GM23338 (cell line): ENCODE measurements at regions not wholly inside any gene's neighbourhood (a gene's known extent, or its start where the extent isn't known, plus 50 kb on each side); places are given as distances from the start of the nearest gene placed in this dataset.

Experiments used
- CREB1 ChIP-seq: fragments of 250-450 bp; sonication (Bioruptor Pico); IDR thresholded peaks from 2 replicates; pipeline ENCODE4 v1.5.0; 2020; ENCODE audit warnings: low read depth, mild to moderate bottlenecking, moderate library complexity
- ETS1 ChIP-seq: IDR thresholded peaks from 2 replicates; pipeline ENCODE4 v1.6.1; 2016; ENCODE audit warnings: antibody characterized with exemption
- EZH2 ChIP-seq: fragments of 200-600 bp; sonication (generic); IDR thresholded peaks from one replicate; pipeline ENCODE4 v1.8.0; 2017; ENCODE audit warnings: antibody characterized with exemption, mild to moderate bottlenecking, low read depth; ENCODE audit not compliant: unreplicated experiment
- EZH2phosphoT487 ChIP-seq: fragments of 200-600 bp; sonication (generic); IDR thresholded peaks from one replicate; pipeline ENCODE4 v1.8.1; 2018; ENCODE audit warnings: antibody characterized with exemption; ENCODE audit not compliant: unreplicated experiment
- JUNB ChIP-seq: IDR thresholded peaks from one replicate; pipeline ENCODE4 v1.6.1; 2016; ENCODE audit warnings: antibody characterized with exemption; ENCODE audit not compliant: unreplicated experiment
- NANOG ChIP-seq: IDR thresholded peaks from 2 replicates; pipeline ENCODE4 v1.6.1; 2016; ENCODE audit warnings: antibody characterized with exemption, borderline replicate concordance
- POLR2AphosphoS5 ChIP-seq: IDR thresholded peaks from 2 replicates; pipeline ENCODE4 v1.6.1; 2016; ENCODE audit warnings: antibody characterized with exemption, low read depth
- STAT1 ChIP-seq: IDR thresholded peaks from one replicate; pipeline ENCODE4 v1.6.1; 2016; ENCODE audit warnings: antibody characterized with exemption; ENCODE audit not compliant: unreplicated experiment
- ZNF114 ChIP-seq: fragments of 250-450 bp; sonication (Bioruptor Pico); IDR thresholded peaks from 2 replicates; pipeline ENCODE4 v1.5.0; 2020; ENCODE audit warnings: mild to moderate bottlenecking, moderate library complexity
- ZNF331 ChIP-seq: fragments of 250-450 bp; sonication (Bioruptor Pico); IDR thresholded peaks from 2 replicates; pipeline ENCODE4 v1.5.0; 2020; ENCODE audit warnings: low read depth, mild to moderate bottlenecking, moderate library complexity
- TF ChIP-seq, protein P1 (sequence below), 2 experiments: fragments of 200-600 bp in 1 of 2; sonication (generic) in 1 of 2; conservative IDR thresholded peaks; 2 replicates each; pipeline versions ENCODE4 v1.5.1 to v1.6.1; 2016 to 2017; ENCODE audit warnings: antibody characterized with exemption in 2 of 2, low read depth in 2 of 2, mild to moderate bottlenecking in 2 of 2, moderate library complexity in 1 of 2
- TF ChIP-seq, protein P2 (sequence below): IDR thresholded peaks from one replicate; pipeline ENCODE4 v1.6.1; 2018; ENCODE audit warnings: antibody characterized with exemption; ENCODE audit not compliant: unreplicated experiment

- TF ChIP-seq, protein P1, sequence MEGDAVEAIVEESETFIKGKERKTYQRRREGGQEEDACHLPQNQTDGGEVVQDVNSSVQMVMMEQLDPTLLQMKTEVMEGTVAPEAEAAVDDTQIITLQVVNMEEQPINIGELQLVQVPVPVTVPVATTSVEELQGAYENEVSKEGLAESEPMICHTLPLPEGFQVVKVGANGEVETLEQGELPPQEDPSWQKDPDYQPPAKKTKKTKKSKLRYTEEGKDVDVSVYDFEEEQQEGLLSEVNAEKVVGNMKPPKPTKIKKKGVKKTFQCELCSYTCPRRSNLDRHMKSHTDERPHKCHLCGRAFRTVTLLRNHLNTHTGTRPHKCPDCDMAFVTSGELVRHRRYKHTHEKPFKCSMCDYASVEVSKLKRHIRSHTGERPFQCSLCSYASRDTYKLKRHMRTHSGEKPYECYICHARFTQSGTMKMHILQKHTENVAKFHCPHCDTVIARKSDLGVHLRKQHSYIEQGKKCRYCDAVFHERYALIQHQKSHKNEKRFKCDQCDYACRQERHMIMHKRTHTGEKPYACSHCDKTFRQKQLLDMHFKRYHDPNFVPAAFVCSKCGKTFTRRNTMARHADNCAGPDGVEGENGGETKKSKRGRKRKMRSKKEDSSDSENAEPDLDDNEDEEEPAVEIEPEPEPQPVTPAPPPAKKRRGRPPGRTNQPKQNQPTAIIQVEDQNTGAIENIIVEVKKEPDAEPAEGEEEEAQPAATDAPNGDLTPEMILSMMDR (conservative IDR thresholded peaks at IDR 0.05; ENCODE audit: low read depth in 2 of 2) = no peak
- TF ChIP-seq POLR2AphosphoS5 = no peak
- TF ChIP-seq CREB1 (CRISPR knock-in tag) = no peak
- TF ChIP-seq, protein P2, sequence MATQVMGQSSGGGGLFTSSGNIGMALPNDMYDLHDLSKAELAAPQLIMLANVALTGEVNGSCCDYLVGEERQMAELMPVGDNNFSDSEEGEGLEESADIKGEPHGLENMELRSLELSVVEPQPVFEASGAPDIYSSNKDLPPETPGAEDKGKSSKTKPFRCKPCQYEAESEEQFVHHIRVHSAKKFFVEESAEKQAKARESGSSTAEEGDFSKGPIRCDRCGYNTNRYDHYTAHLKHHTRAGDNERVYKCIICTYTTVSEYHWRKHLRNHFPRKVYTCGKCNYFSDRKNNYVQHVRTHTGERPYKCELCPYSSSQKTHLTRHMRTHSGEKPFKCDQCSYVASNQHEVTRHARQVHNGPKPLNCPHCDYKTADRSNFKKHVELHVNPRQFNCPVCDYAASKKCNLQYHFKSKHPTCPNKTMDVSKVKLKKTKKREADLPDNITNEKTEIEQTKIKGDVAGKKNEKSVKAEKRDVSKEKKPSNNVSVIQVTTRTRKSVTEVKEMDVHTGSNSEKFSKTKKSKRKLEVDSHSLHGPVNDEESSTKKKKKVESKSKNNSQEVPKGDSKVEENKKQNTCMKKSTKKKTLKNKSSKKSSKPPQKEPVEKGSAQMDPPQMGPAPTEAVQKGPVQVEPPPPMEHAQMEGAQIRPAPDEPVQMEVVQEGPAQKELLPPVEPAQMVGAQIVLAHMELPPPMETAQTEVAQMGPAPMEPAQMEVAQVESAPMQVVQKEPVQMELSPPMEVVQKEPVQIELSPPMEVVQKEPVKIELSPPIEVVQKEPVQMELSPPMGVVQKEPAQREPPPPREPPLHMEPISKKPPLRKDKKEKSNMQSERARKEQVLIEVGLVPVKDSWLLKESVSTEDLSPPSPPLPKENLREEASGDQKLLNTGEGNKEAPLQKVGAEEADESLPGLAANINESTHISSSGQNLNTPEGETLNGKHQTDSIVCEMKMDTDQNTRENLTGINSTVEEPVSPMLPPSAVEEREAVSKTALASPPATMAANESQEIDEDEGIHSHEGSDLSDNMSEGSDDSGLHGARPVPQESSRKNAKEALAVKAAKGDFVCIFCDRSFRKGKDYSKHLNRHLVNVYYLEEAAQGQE = no peak
- no peak for TF ChIP-seq ZNF331 (CRISPR knock-in tag)
- TF ChIP-seq EZH2 = no peak
- no peak for TF ChIP-seq ETS1
- no peak for TF ChIP-seq ZNF114 (CRISPR knock-in tag)
- no peak for TF ChIP-seq EZH2phosphoT487
- TF ChIP-seq JUNB = no peak
- no peak for TF ChIP-seq STAT1
- TF ChIP-seq NANOG = no peak
Measured at GRCh38 chr10:36716291-36716690, 409.1 kb upstream of the ANKRD30A start.
